IPS-18a (cell line): ENCODE measurements at regions not wholly inside any gene's neighbourhood (a gene's known extent, or its start where the extent isn't known, plus 50 kb on each side); places are given as distances from the start of the nearest gene placed in this dataset.

Experiments used
- H3K27ac ChIP-seq: one replicate; pipeline ENCODE4 v1.5.1; 2013; ENCODE audit warnings: low read length
- H3K27me3 ChIP-seq: one replicate; pipeline ENCODE4 v1.6.1; 2013; ENCODE audit warnings: mild to moderate bottlenecking, low read length; ENCODE audit not compliant: control insufficient read depth, insufficient read depth
- H3K36me3 ChIP-seq: one replicate; pipeline ENCODE4 v1.6.1; 2013; ENCODE audit warnings: low read depth, low read length; ENCODE audit not compliant: control insufficient read depth
- H3K4me1 ChIP-seq: one replicate; pipeline ENCODE4 v1.6.1; 2013; ENCODE audit warnings: low read depth, low read length; ENCODE audit not compliant: control insufficient read depth
- H3K4me3 ChIP-seq: one replicate; pipeline ENCODE4 v1.5.1; 2013; ENCODE audit warnings: low read length
- H3K9ac ChIP-seq: one replicate; pipeline ENCODE4 v1.6.1; 2013; ENCODE audit warnings: mild to moderate bottlenecking, low read length, moderate library complexity
- H3K9me3 ChIP-seq: one replicate; pipeline ENCODE4 v1.6.1; 2013; ENCODE audit warnings: low read depth, low read length; ENCODE audit not compliant: control insufficient read depth

DNA sequence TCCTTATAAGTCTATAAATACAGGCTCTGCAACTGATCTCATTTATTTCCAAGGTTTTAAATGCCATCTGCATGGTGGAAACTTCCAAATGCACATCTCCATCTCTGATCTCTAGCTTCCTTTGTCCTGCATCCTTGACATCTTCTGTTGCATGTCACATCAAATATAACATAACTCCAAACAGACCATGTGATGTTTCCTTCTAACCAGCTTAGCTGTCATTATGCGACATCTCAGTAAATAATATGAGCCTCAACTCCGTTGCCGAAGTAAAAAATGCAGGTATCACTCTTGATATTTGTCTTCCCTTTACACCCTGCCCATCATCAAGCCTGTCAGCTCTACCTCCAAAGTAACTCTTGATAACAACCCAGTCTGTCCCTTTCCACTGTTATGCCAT is 506.4 kb upstream of the C9orf72 start:
- Histone ChIP-seq H3K4me3 (no peak overlapping the region), H3K36me3 (no peaks in the 10 kb centered on the region), H3K4me1 (no peaks in the 10 kb centered on the region), H3K9me3 (no peaks in the 10 kb centered on the region), H3K27me3 (no peaks in the 10 kb centered on the region), H3K27ac (no peak overlapping the region), H3K9ac (no peak overlapping the region)

GRCh38 chr9:28082671-28083070 is 509.4 kb upstream of the C9orf72 start:
- H3K9ac ChIP-seq: no peak overlapping the region
- H3K4me3 ChIP-seq: no peak overlapping the region
- no peaks in the 10 kb centered on the region for H3K36me3 ChIP-seq
- no peak overlapping the region for H3K27ac ChIP-seq
- H3K9me3 ChIP-seq: no peaks in the 10 kb centered on the region
- no peaks in the 10 kb centered on the region for H3K27me3 ChIP-seq
- no peaks in the 10 kb centered on the region for H3K4me1 ChIP-seq

- Histone ChIP-seq H3K4me1 (no peaks in the 10 kb centered on the region), H3K9me3 (no peaks in the 10 kb centered on the region), H3K36me3 (no peaks in the 10 kb centered on the region), H3K27ac (no peak overlapping the region), H3K9ac (no peak overlapping the region), H3K4me3 (no peak overlapping the region), H3K27me3 (no peaks in the 10 kb centered on the region)
Observed at GRCh38 chr9:28086881-28087280, 513.6 kb upstream of the C9orf72 start.

DNA sequence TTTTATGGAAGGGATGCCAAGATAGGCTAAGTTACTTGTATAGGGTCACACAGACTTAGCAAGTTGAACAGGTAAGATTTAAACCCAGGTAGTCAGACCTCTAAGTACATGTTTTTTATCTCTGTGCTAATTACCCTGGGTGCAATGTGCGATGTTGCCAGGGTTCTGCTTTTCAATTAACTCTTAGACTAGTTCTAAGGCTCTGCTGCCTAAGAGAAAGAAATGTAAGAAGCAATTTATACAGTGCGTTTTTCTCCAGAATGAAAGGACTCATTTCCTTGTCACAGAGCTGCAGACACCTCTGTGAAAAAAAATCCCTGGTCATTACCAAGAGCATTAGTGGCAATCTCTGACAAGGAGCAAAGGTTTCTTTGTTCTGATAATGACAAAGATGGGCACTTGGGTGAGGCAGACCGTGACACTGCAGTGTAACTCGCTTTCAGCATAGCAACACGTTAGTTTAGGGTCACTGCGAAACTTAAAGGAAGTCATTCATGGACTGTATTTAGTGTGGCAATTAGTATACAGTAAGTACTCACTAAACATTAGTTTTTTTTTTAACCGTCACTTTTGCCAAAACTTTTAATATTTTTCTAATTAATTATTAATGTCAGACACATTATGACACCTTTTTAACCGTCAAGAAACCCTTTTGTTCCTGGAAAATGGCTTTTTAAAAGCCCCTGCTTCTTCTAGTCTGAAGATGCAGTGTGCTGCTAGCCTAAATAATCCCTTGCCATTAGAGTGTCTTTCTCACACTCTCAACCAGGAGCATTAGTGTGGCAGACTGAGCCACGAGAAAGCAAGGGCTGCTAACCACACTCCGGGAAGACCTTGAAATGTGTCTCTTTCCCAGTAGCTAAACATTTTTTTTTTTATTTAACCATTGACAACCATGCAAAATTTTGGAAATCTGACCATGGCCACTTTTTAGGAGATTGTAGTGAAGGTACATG is 520.0 kb upstream of the C9orf72 start:
- no peak overlapping the region for H3K9ac ChIP-seq
- H3K27ac ChIP-seq: no peak overlapping the region
- H3K4me1 ChIP-seq: no peaks in the 10 kb centered on the region
- no peaks in the 10 kb centered on the region for H3K36me3 ChIP-seq
- H3K4me3 ChIP-seq: no peak overlapping the region
- no peaks in the 10 kb centered on the region for H3K27me3 ChIP-seq
- H3K9me3 ChIP-seq: no peaks in the 10 kb centered on the region

GRCh38 chr9:28101509-28101908 is 528.2 kb upstream of the C9orf72 start:
- Histone ChIP-seq H3K36me3 (no peaks in the 10 kb centered on the region), H3K9ac (no peak overlapping the region), H3K9me3 (no peaks in the 10 kb centered on the region), H3K4me3 (no peak overlapping the region), H3K27ac (no peak overlapping the region), H3K27me3 (no peaks in the 10 kb centered on the region), H3K4me1 (no peaks in the 10 kb centered on the region)

DNA sequence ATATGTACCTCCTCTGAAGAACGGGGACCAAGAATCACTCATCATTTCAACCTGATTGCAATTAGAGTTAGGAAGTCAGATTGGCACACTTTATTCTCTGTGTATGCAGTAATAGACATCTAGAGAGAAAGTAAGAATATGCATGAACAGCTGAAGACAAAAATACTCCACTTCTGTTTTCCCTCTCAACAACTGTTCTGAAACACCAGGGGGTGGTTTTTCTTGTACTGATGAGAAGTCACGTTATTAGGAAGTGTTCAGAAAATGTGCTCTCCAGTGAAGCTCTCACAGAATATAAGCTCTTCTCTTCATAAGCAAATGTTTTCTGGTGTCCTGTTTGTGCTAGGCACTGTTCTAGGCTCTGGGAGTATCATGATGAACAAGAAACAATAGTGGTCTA is 531.7 kb upstream of the C9orf72 start:
- Histone ChIP-seq H3K9ac (no peak overlapping the region), H3K27ac (no peak overlapping the region), H3K4me3 (no peak overlapping the region), H3K27me3 (no peaks in the 10 kb centered on the region), H3K36me3 (no peaks in the 10 kb centered on the region), H3K9me3 (no peaks in the 10 kb centered on the region), H3K4me1 (no peaks in the 10 kb centered on the region)

- Histone ChIP-seq H3K27ac (no peak overlapping the region), H3K4me3 (no peak overlapping the region), H3K36me3 (no peaks in the 10 kb centered on the region), H3K9ac (no peak overlapping the region), H3K9me3 (no peaks in the 10 kb centered on the region), H3K27me3 (peaks cover 4% of the 10 kb centered on the region), H3K4me1 (peaks cover 7% of the 10 kb centered on the region)
Observed at GRCh38 chr9:28120184-28120583, 546.9 kb upstream of the C9orf72 start.

GRCh38 chr9:28120626-28121025 is 547.3 kb upstream of the C9orf72 start:
- Histone ChIP-seq H3K9ac (no peak overlapping the region), H3K36me3 (no peaks in the 10 kb centered on the region), H3K27me3 (peaks cover 4% of the 10 kb centered on the region), H3K4me3 (no peak overlapping the region), H3K27ac (no peak overlapping the region), H3K4me1 (peaks cover 7% of the 10 kb centered on the region), H3K9me3 (no peaks in the 10 kb centered on the region)

DNA sequence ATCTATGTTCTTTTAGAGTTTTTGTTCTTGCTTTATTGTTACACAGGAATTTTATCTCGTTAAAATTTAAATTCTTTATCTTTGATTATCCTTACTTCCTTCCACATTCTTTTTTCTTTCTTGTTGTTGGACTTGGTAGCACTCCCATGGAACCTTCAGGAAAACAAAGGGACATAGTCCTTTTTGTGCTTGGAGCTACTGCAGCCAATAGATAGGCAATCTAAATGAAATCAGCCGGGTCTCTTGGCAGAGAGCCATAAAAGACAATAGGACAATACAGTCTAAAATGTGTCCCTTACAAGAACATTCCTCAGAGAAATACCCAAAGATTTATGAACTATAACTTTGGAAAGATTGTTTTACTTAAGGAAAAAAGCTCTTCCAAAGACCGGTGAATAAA is 548.1 kb upstream of the C9orf72 start:
- Histone ChIP-seq H3K9me3 (no peaks in the 10 kb centered on the region), H3K4me1 (peaks cover 7% of the 10 kb centered on the region), H3K27ac (no peak overlapping the region), H3K4me3 (no peak overlapping the region), H3K27me3 (peaks cover 4% of the 10 kb centered on the region), H3K36me3 (no peaks in the 10 kb centered on the region), H3K9ac (no peak overlapping the region)

GRCh38 chr9:28124917-28125316 is 551.6 kb upstream of the C9orf72 start:
- no peak overlapping the region for H3K9ac ChIP-seq
- no peaks in the 10 kb centered on the region for H3K36me3 ChIP-seq
- H3K4me1 ChIP-seq: peaks cover 4% of the 10 kb centered on the region
- H3K27ac ChIP-seq: no peak overlapping the region
- no peak overlapping the region for H3K4me3 ChIP-seq
- no peaks in the 10 kb centered on the region for H3K9me3 ChIP-seq
- H3K27me3 ChIP-seq: no peaks in the 10 kb centered on the region

- Histone ChIP-seq H3K27ac (no peak overlapping the region), H3K4me1 (no peaks in the 10 kb centered on the region), H3K36me3 (no peaks in the 10 kb centered on the region), H3K9ac (no peak overlapping the region), H3K4me3 (no peak overlapping the region), H3K27me3 (no peaks in the 10 kb centered on the region), H3K9me3 (no peaks in the 10 kb centered on the region)
Observed at GRCh38 chr9:28127101-28127500, 553.8 kb upstream of the C9orf72 start.

GRCh38 chr9:28134446-28134976 is 561.2 kb upstream of the C9orf72 start:
- Histone ChIP-seq H3K27ac (no peak overlapping the region), H3K9ac (no peak overlapping the region), H3K4me1 (peaks cover 23% of the 10 kb centered on the region), H3K9me3 (no peaks in the 10 kb centered on the region), H3K36me3 (no peaks in the 10 kb centered on the region), H3K4me3 (no peak overlapping the region), H3K27me3 (no peaks in the 10 kb centered on the region)
